ENCODE measurements at regions not wholly inside any gene's neighbourhood (a gene's known extent, or its start where the extent isn't known, plus 50 kb on each side); places are given as distances from the start of the nearest gene placed in this dataset.
"Not testable (repeated sequence)": the region's sequence is repeated elsewhere in the genome, so short reads cannot be mapped to it uniquely, and the experiment has no call there.

- no peak for FAIRE-seq
Measured at GRCh38 chr9:40913096-40913719, 215.3 kb downstream of the FOXD4L6 start.

GRCh38 chr9:40912679-40913078 is 215.8 kb downstream of the FOXD4L6 start:
- H3K27ac ChIP-seq; FAIRE-seq; H3K4me3 ChIP-seq; ATAC-seq; H3K4me1 ChIP-seq; intact Hi-C loops (cut with DNase I); H3K27me3 ChIP-seq; DNase-seq; H3K36me3 ChIP-seq: not testable (repeated sequence)
- peaks cover 0 to 16% (median 10%) of the 10 kb centered on the region in 4 donors for H3K9me3 ChIP-seq
- 61 to 72% methylated on average over 4 of the region's 4 CpGs for WGBS, 2 donors

More at GRCh38 chr9:40913096-40913719, 215.3 kb downstream of the FOXD4L6 start:
- intact Hi-C loops (cut with DNase I) = no loop called here
- Histone ChIP-seq H3K4me1 (no peaks in the 10 kb centered on the region), H3K4me3 (no peak overlapping the region), H3K27ac (no peak overlapping the region), H3K36me3 (no peaks in the 10 kb centered on the region), H3K27me3 (no peaks in the 10 kb centered on the region), H3K9me3 (peaks cover 0 to 14% (median 7%) of the 10 kb centered on the region in 4 donors)
- ATAC-seq (no peak), DNase-seq (no peak)
- 51 to 61% methylated on average over 11 of the region's 11 CpGs for WGBS, 2 donors
- no peak for TF ChIP-seq CTCF (IDR thresholded peaks at IDR 0.05)

GRCh38 chr9:40911647-40912046 is 216.8 kb downstream of the FOXD4L6 start:
- no peaks in the 10 kb centered on the region for H3K36me3 ChIP-seq
- no peaks in the 10 kb centered on the region for H3K27me3 ChIP-seq
- H3K9me3 ChIP-seq = peaks cover 0 to 16% (median 11%) of the 10 kb centered on the region in 4 donors
- TF ChIP-seq CTCF (IDR thresholded peaks at IDR 0.05) = no peak
- FAIRE-seq (no peak), DNase-seq (no peak), ATAC-seq (no peak)
- intact Hi-C loops (cut with DNase I) = no loop called here
- 60 to 71% methylated on average over 5 of the region's 5 CpGs for WGBS, 2 donors
- H3K4me1 ChIP-seq = no peaks in the 10 kb centered on the region
- no peak overlapping the region for H3K4me3 ChIP-seq
- H3K27ac ChIP-seq = no peak overlapping the region

- intact Hi-C loops (cut with DNase I); H3K27ac ChIP-seq; FAIRE-seq; DNase-seq; H3K4me1 ChIP-seq; H3K36me3 ChIP-seq; H3K4me3 ChIP-seq; ATAC-seq; H3K27me3 ChIP-seq: not testable (repeated sequence)
- H3K9me3 ChIP-seq = peaks cover 0 to 16% (median 11%) of the 10 kb centered on the region in 4 donors
- WGBS, 2 donors = 55 to 83% methylated on average over 8 of the region's 8 CpGs
Measured at GRCh38 chr9:40910995-40911394, 217.5 kb downstream of the FOXD4L6 start.

- no peak for FAIRE-seq
Measured at GRCh38 chr9:40909821-40910220, 218.7 kb downstream of the FOXD4L6 start.

GRCh38 chr9:40909111-40909510 is 219.4 kb downstream of the FOXD4L6 start:
- H3K9me3 ChIP-seq = peaks cover 0 to 14% (median 6%) of the 10 kb centered on the region in 4 donors
- H3K4me3 ChIP-seq; ATAC-seq; intact Hi-C loops (cut with DNase I); DNase-seq; H3K27ac ChIP-seq; H3K36me3 ChIP-seq; H3K27me3 ChIP-seq; H3K4me1 ChIP-seq; FAIRE-seq: not testable (repeated sequence)
- 73 to 79% methylated on average over 8 of the region's 8 CpGs for WGBS, 2 donors

More at GRCh38 chr9:40909821-40910220, 218.7 kb downstream of the FOXD4L6 start:
- peaks cover 0 to 15% (median 8%) of the 10 kb centered on the region in 4 donors for H3K9me3 ChIP-seq
- no peak for TF ChIP-seq CTCF (IDR thresholded peaks at IDR 0.05)
- 67 to 88% methylated on average over 4 of the region's 4 CpGs for WGBS, 2 donors
- no peaks in the 10 kb centered on the region for H3K36me3 ChIP-seq
- intact Hi-C loops (cut with DNase I) = no loop called here
- no peaks in the 10 kb centered on the region for H3K4me1 ChIP-seq
- DNase-seq (no peak), ATAC-seq (no peak)
- H3K27me3 ChIP-seq = no peaks in the 10 kb centered on the region
- H3K4me3 ChIP-seq = no peak overlapping the region
- H3K27ac ChIP-seq = no peak overlapping the region
